Left lobe of liver (tissue), 2 donors: ENCODE measurements at regions not wholly inside any gene's neighbourhood (a gene's known extent, or its start where the extent isn't known, plus 50 kb on each side); places are given as distances from the start of the nearest gene placed in this dataset.

Experiments used
- ATAC-seq: fragments of 200-7000 bp; cut with Tn5 transposase; one replicate; pipeline ENCODE4 v1.9.1; 2020; ENCODE audit warnings: mild to moderate bottlenecking, moderate library complexity
- DNase-seq: peaks from one replicate; pipeline ENCODE4 v3.0.0-alpha.2; 2020; ENCODE audit warnings: low spot score
- donor health status: DM: no; HTN: no; CAD: no; lungs with moderate emphysema.
- donor health status: DM: no; HTN: yes; CAD: no.

- ATAC-seq (no peak), DNase-seq (no peak)
These were observed 1545.1 kb downstream of the AMY1C start for GRCh38 chr1:105294838-105295237.

- DNase-seq = no peak
- no peak for ATAC-seq
These were observed 1560.4 kb downstream of the AMY1C start for GRCh38 chr1:105310063-105310462.

- no peak for ATAC-seq
- no peak for DNase-seq
These were observed 1568.3 kb downstream of the AMY1C start for GRCh38 chr1:105317976-105318375.

GRCh38 chr1:105326886-105327285, 1577.2 kb downstream of the AMY1C start:
- DNase-seq (no peak), ATAC-seq (no peak)

GRCh38 chr1:105337420-105337819, 1587.7 kb downstream of the AMY1C start:
- no peak for ATAC-seq
- no peak for DNase-seq

- no peak for ATAC-seq
These were observed 1593.6 kb downstream of the AMY1C start for GRCh38 chr1:105343317-105343716.

GRCh38 chr1:105359457-105359856, 1609.8 kb downstream of the AMY1C start:
- no peak for ATAC-seq
- DNase-seq = no peak

More at GRCh38 chr1:105343317-105343716, 1593.6 kb downstream of the AMY1C start:
- DNase-seq = no peak

- no peak for DNase-seq
- no peak for ATAC-seq
These were observed 1612.7 kb downstream of the AMY1C start for GRCh38 chr1:105362438-105362837.

GRCh38 chr1:105368446-105368845, 1618.7 kb downstream of the AMY1C start:
- ATAC-seq (no peak), DNase-seq (no peak)

GRCh38 chr1:105373681-105374080, 1624.0 kb downstream of the AMY1C start:
- ATAC-seq (no peak), DNase-seq (no peak)

- DNase-seq (no peak), ATAC-seq (no peak)
These were observed 1636.8 kb downstream of the AMY1C start for GRCh38 chr1:105386489-105386888.

- ATAC-seq = no peak
These were observed 1646.3 kb downstream of the AMY1C start for GRCh38 chr1:105396001-105396400.

GRCh38 chr1:105398909-105399308, 1649.2 kb downstream of the AMY1C start:
- DNase-seq (no peak), ATAC-seq (no peak)

More at GRCh38 chr1:105396001-105396400, 1646.3 kb downstream of the AMY1C start:
- DNase-seq = no peak

GRCh38 chr1:105399716-105400115, 1650.0 kb downstream of the AMY1C start:
- DNase-seq (no peak), ATAC-seq (no peak)

- DNase-seq (no peak), ATAC-seq (no peak)
These were observed 1640.2 kb upstream of the PRMT6 start for GRCh38 chr1:105416261-105416660.

- no peak for ATAC-seq
- no peak for DNase-seq
These were observed 1637.4 kb upstream of the PRMT6 start for GRCh38 chr1:105419030-105419429.

GRCh38 chr1:105427543-105427942, 1628.9 kb upstream of the PRMT6 start:
- DNase-seq (no peak), ATAC-seq (no peak)

- no peak for ATAC-seq
- DNase-seq = no peak
These were observed 1619.8 kb upstream of the PRMT6 start for GRCh38 chr1:105436589-105437259.

- DNase-seq (no peak), ATAC-seq (no peak)
These were observed 1618.6 kb upstream of the PRMT6 start for GRCh38 chr1:105437847-105438246.

GRCh38 chr1:105442901-105443300, 1613.6 kb upstream of the PRMT6 start:
- ATAC-seq (no peak), DNase-seq (no peak)

- DNase-seq (no peak), ATAC-seq (no peak)
These were observed 1596.7 kb upstream of the PRMT6 start for GRCh38 chr1:105459759-105460158.

- no peak for ATAC-seq
- no peak for DNase-seq
These were observed 1594.2 kb upstream of the PRMT6 start for GRCh38 chr1:105462308-105462707.

GRCh38 chr1:105467549-105467948, 1588.9 kb upstream of the PRMT6 start:
- DNase-seq = no peak
- no peak for ATAC-seq
